Neutrophil (primary cell): ENCODE measurements at regions not wholly inside any gene's neighbourhood (a gene's known extent, or its start where the extent isn't known, plus 50 kb on each side); places are given as distances from the start of the nearest gene placed in this dataset.

Source experiments
- H3K27ac ChIP-seq: fragments of 200-600 bp; sonication (generic); 2 replicates; pipeline ENCODE4 v1.5.1; 2016; ENCODE audit warnings: mild to moderate bottlenecking, moderate library complexity
- H3K27me3 ChIP-seq: fragments of 200-600 bp; sonication (generic); 2 replicates; pipeline ENCODE4 v1.6.0; 2016; ENCODE audit warnings: mild to moderate bottlenecking
- H3K36me3 ChIP-seq: fragments of 200-600 bp; sonication (generic); 2 replicates; pipeline ENCODE4 v1.5.1; 2017
- H3K4me1 ChIP-seq, 2 experiments: fragments of 200-600 bp in 1 of 2; sonication (generic) in 1 of 2; 1 replicate in 1 of 2; 2 replicates in 1 of 2; pipeline versions ENCODE4 v1.5.1 to v1.6.1; 2013 to 2016; ENCODE audit warnings: low read depth in 1 of 2, low read length in 1 of 2, mild to moderate bottlenecking in 1 of 2, moderate library complexity in 1 of 2; ENCODE audit not compliant: control insufficient read depth in 1 of 2, insufficient read depth in 1 of 2
- H3K4me3 ChIP-seq, 2 experiments: fragments of 200-600 bp in 1 of 2; sonication (generic) in 1 of 2; 1 replicate in 1 of 2; 2 replicates in 1 of 2; pipeline ENCODE4 v1.5.1; 2013 to 2016; ENCODE audit warnings: low read depth in 1 of 2, low read length in 1 of 2, mild to moderate bottlenecking in 1 of 2, moderate library complexity in 1 of 2
- H3K9me3 ChIP-seq: fragments of 200-600 bp; sonication (generic); 2 replicates; pipeline ENCODE4 v1.5.1; 2016
- CTCF ChIP-seq: fragments of 200-600 bp; sonication (generic); IDR thresholded peaks from 2 replicates; pipeline ENCODE4 v1.5.1; 2016; ENCODE audit warnings: antibody characterized with exemption

DNA sequence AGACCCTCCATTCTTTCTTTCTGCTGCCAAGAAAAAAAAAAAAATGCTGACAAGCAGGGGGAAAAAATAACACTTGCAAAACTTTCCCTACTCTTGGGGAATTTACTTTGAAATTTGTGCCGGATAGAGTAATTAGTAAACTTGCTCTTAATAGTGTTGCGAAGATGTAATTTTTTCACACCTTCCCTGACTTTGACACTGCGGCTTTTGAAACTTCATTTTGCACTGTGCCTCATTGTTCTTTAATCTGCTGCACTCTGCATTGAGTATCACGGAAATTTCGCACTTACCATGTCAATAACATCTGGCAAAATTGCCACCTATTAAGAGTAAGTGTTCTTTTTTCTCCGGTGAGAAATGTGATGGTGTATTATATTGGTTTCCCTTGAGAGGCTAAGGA, 596.1 kb downstream of the VRK1 start:
- Histone ChIP-seq H3K27ac (no peak overlapping the region), H3K36me3 (no peaks in the 10 kb centered on the region), H3K9me3 (no peaks in the 10 kb centered on the region), H3K4me3 (no peak overlapping the region), H3K4me1 (no peaks in the 10 kb centered on the region), H3K27me3 (no peaks in the 10 kb centered on the region)
- no peak for TF ChIP-seq CTCF

DNA sequence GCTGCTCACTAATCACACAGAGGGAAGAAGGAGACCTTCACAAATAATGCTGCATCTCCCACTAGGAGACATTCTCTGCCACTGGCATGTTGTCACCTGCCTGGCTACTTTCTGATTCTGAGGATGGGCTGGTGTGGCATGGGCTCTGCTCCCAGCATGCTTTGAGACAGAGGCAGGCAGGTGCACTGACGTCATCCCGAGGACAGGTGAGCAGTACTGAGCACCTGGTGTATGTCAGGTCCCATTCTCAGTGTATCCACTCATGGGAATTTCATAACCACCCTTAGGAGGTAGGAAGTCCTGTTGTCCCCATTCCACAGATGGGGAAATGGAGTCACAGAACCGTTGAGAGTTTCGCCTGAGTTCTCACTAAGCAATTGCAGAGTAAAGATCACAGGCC, 597.9 kb downstream of the VRK1 start:
- no peak overlapping the region for H3K4me3 ChIP-seq
- H3K27me3 ChIP-seq, result no peaks in the 10 kb centered on the region
- H3K4me1 ChIP-seq, result no peaks in the 10 kb centered on the region
- no peaks in the 10 kb centered on the region for H3K9me3 ChIP-seq
- no peaks in the 10 kb centered on the region for H3K36me3 ChIP-seq
- TF ChIP-seq CTCF, result no peak
- no peak overlapping the region for H3K27ac ChIP-seq

DNA sequence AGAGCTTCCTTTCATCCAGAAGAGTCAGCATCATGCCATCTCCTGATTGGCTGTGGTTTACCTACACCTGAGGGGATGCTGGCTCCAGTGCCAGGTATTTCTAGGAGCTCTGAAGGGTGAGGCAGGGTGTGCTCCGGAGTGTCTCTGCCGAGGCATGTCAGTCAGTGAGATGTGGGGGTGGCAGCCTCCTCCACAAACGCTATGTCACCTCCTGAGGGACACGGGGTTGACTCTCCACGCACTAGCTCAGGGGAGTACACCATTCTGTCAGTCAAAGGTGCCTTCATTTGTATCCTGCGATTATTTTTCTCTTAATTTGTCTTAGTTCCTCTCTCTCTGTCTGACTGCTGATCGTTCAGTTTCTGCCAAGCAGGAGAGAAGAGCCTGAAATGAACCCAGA, 604.5 kb downstream of the VRK1 start:
- H3K9me3 ChIP-seq, result no peaks in the 10 kb centered on the region
- H3K36me3 ChIP-seq, result no peaks in the 10 kb centered on the region
- no peak overlapping the region for H3K4me3 ChIP-seq
- H3K27me3 ChIP-seq, result no peaks in the 10 kb centered on the region
- TF ChIP-seq CTCF, result no peak
- H3K27ac ChIP-seq, result no peak overlapping the region
- H3K4me1 ChIP-seq, result no peaks in the 10 kb centered on the region

DNA sequence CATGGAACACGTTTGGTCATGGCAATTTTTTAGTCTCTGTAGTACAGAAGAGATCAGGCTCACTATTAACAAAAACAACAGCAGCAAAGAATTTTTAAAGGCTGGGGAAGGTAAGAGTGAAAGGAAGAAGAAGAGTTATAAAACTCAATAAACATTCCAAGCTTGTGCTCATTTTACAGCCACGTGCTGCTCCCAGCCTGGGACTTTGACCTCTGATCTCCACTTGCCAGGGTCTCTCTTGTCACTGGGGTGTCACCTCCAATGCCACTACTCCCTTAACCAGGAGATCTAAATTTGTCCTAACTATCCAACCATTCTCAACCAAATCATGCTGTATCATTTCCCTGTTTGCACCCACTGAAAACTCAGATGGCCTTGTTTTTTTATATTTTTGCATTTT, 605.1 kb downstream of the VRK1 start:
- H3K4me1 ChIP-seq, result no peaks in the 10 kb centered on the region
- no peaks in the 10 kb centered on the region for H3K27me3 ChIP-seq
- no peak for TF ChIP-seq CTCF
- H3K9me3 ChIP-seq, result no peaks in the 10 kb centered on the region
- H3K4me3 ChIP-seq, result no peak overlapping the region
- H3K27ac ChIP-seq, result no peak overlapping the region
- H3K36me3 ChIP-seq, result no peaks in the 10 kb centered on the region

DNA sequence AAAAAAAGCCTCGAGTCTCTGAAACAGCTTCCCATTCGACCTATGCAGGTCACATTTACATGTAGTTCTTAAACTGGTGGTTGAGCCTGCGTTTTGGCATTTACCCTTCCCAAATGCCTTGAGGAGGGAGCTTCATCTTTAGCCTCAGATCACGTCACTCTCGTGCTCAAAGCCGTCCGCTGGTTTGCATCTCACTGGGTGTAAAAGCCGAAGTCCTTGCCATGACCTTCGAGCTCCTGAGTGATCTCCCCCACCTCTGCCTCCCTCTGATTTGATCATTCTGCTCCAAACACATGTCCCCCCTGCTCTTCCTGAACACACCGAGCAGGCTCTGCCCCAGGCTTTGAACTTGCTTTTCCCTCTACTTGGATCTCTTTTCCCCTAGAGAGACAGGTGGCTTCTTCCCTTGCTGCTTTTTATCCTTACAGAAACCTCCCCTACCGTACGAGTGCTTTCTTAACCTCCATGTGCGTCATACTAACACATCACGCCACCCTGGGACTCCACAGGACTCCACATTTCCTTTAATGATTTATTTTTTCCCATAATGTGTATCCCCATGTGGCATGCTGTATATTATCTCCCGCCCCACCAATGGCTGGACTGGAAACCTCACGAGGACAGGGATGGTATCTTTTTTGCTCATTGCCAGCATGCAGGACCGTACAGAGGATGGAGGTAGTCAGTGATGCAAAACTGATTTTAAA, 610.7 kb downstream of the VRK1 start:
- no peaks in the 10 kb centered on the region for H3K9me3 ChIP-seq
- TF ChIP-seq CTCF, result no peak
- peaks cover 52% of the 10 kb centered on the region for H3K27me3 ChIP-seq
- no peaks in the 10 kb centered on the region for H3K36me3 ChIP-seq
- no peaks in the 10 kb centered on the region for H3K4me1 ChIP-seq
- H3K27ac ChIP-seq, result no peak overlapping the region
- no peak overlapping the region for H3K4me3 ChIP-seq
